ENCODE measurements at regions not wholly inside any gene's neighbourhood (a gene's known extent, or its start where the extent isn't known, plus 50 kb on each side); places are given as distances from the start of the nearest gene placed in this dataset.
A peak's percentile ranks its signal among the peaks of the same experiment; 100 is the strongest.

DNA sequence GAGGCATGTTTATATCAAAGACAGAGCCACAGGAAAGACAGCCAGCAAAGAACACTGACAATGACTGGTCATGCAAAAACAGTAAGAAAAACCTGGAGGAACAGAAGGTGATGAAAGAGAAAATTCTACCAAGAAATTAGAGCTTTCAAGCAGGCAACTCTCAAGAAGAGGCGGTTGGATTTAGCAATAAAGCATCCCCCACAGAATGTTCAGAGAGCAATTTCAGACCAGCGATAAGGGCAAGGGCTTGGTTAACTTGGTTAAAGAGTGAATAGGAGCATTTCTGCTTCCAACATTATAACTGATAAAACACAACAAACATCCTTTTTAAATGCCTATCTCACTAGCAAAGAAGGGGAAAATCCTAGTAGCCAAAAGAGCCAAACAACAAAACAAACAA is 68.0 kb upstream of the NCKAP5 start:
- Histone ChIP-seq H3K27ac (no peak overlapping the region), H3K36me3 (replicated peaks in 1 of 2; ENCODE audit: insufficient read depth in 1 of 2, low read depth in 2 of 2) (no peaks in the 10 kb centered on the region), H3K4me3 (no peak overlapping the region), H3K27me3 (no peaks in the 10 kb centered on the region), H3K9me3 (no peaks in the 10 kb centered on the region), H3K4me1 (no peaks in the 10 kb centered on the region)
- 83 to 88% methylated on average over 2 of the region's 2 CpGs for WGBS, 2 donors
- DNase-seq, result no peak
- TF ChIP-seq POLR2A (IDR thresholded peaks at IDR 0.05), result no peak
- ATAC-seq, result no peak
- intact Hi-C loops (cut with DNase I), result no loop called here

GRCh38 chr2:133640103-133640502 is 71.8 kb upstream of the NCKAP5 start:
- ATAC-seq (no peak), DNase-seq (no peak)
- no peak for TF ChIP-seq CTCF (IDR thresholded peaks at IDR 0.05)
- TF ChIP-seq POLR2A (IDR thresholded peaks at IDR 0.05), result no peak
- no peaks in the 10 kb centered on the region for H3K36me3 ChIP-seq (replicated peaks in 1 of 2; ENCODE audit: insufficient read depth in 1 of 2, low read depth in 2 of 2)
- H3K4me3 ChIP-seq, result no peak overlapping the region
- no peaks in the 10 kb centered on the region for H3K27me3 ChIP-seq
- no peaks in the 10 kb centered on the region for H3K9me3 ChIP-seq
- no peaks in the 10 kb centered on the region for H3K4me1 ChIP-seq
- intact Hi-C loops (cut with DNase I), result no loop called here
- no peak overlapping the region for H3K27ac ChIP-seq

DNA sequence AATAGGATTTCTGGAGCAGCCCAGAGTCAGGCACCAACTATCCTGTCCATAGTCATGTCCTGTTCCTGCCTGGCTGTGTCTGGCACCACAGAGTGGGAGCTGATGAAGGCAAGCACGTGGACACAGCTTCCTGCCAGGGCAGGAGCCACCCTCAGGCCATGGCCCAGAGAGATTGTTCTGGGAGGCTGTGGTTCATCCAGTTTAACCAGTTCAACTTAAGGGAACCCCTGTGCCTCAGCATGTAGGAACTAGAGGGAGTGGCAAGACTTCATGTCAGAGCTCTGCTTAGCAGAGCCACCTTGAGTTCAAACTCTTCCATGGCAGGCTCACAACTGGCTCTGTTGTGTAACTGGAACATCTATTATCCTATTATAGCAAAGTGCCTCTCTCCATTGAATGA is 73.2 kb upstream of the NCKAP5 start:
- Histone ChIP-seq H3K27me3 (no peaks in the 10 kb centered on the region), H3K4me3 (no peak overlapping the region), H3K27ac (no peak overlapping the region), H3K36me3 (replicated peaks in 1 of 2; ENCODE audit: insufficient read depth in 1 of 2, low read depth in 2 of 2) (no peaks in the 10 kb centered on the region), H3K4me1 (no peaks in the 10 kb centered on the region), H3K9me3 (no peaks in the 10 kb centered on the region)
- DNase-seq, result peak in 1 of 4 donors; percentile 9
- ATAC-seq, result no peak
- TF ChIP-seq CTCF (IDR thresholded peaks at IDR 0.05) (no peak), POLR2A (IDR thresholded peaks at IDR 0.05) (no peak)
- WGBS, 2 donors, result 22% methylated on average over 1 of the region's 1 CpG; no CpG with 5 or more reads in 1 of the 2 donors
- intact Hi-C loops (cut with DNase I), result no loop called here

DNA sequence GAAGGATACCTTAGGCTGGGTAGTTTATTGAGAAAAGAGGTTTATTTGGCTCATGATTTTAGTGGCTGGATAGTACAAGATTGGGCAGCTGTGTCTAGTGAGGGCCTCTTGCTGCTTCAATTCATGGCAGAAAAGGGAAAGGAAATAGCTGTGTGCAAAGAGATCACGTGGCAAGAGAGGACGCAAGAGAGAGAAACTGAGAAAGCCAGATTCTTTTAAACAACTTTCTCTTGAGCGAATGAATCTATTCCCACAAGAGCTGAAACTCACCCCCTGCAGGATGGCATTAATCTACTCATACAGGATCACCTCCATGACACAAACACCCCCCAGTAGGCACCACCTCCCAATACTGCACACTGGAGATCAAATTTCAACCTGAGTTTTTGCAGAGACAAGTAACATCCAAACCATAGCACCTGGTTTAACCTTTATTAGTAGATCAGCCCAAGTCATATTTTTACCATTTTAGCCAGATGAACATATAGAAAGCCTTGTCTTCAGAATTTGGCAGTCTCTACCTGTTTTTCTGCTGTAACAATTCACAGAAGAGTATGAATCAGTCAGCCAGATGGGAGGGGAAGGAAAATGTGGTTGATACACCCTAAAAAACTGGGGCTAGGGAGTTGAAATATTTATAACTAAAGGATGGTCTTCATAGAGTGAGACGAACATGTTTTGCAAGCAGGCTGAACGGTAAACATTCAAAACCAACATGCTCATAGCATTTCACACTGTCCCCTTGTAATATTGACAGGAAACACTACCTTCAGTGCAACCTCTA is 73.9 kb upstream of the NCKAP5 start:
- WGBS, 2 donors, result 56 to 60% methylated on average over 5 of the region's 5 CpGs
- H3K9me3 ChIP-seq, result no peaks in the 10 kb centered on the region
- no peaks in the 10 kb centered on the region for H3K4me1 ChIP-seq
- no peak overlapping the region for H3K27ac ChIP-seq
- DNase-seq, result no peak
- TF ChIP-seq CTCF (IDR thresholded peaks at IDR 0.05), result no peak
- no peak for TF ChIP-seq POLR2A (IDR thresholded peaks at IDR 0.05)
- no peak overlapping the region for H3K4me3 ChIP-seq
- intact Hi-C loops (cut with DNase I), result no loop called here
- no peak for ATAC-seq
- no peaks in the 10 kb centered on the region for H3K27me3 ChIP-seq
- no peaks in the 10 kb centered on the region for H3K36me3 ChIP-seq (replicated peaks in 1 of 2; ENCODE audit: insufficient read depth in 1 of 2, low read depth in 2 of 2)

DNA sequence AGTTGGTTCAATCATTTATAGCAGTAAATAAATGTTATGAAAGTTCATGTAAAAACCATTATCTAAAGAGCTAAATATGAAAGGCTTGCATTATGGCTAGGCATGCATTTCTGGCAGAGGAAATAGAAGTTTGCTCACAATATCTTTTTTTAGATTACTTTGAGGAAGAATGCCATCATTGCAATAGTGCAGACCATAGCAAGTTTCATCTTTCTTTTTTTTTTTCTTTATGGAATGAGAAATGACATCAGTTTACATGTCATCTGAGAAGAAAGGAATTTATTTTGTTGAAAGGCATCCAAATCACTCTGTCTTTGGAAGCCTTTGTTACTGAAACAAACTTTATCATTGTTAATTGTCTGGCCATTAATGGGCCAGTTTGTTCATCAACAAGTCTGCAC is 74.5 kb upstream of the NCKAP5 start:
- Histone ChIP-seq H3K4me3 (no peak overlapping the region), H3K27me3 (no peaks in the 10 kb centered on the region), H3K4me1 (no peaks in the 10 kb centered on the region), H3K36me3 (replicated peaks in 1 of 2; ENCODE audit: insufficient read depth in 1 of 2, low read depth in 2 of 2) (no peaks in the 10 kb centered on the region), H3K27ac (no peak overlapping the region), H3K9me3 (no peaks in the 10 kb centered on the region)
- DNase-seq (no peak), ATAC-seq (no peak)
- intact Hi-C loops (cut with DNase I), result no loop called here
- no peak for TF ChIP-seq POLR2A (IDR thresholded peaks at IDR 0.05)
- no peak for TF ChIP-seq CTCF (IDR thresholded peaks at IDR 0.05)
